Endothelial cell of hepatic sinusoid (primary cell): ENCODE measurements at regions not wholly inside any gene's neighbourhood (a gene's known extent, or its start where the extent isn't known, plus 50 kb on each side); places are given as distances from the start of the nearest gene placed in this dataset.
"Not testable (repeated sequence)": the region's sequence is repeated elsewhere in the genome, so short reads cannot be mapped to it uniquely, and the experiment has no call there.

ENCODE experiments used
- in situ Hi-C: cut with HindIII; loops from 2 replicates; pipeline ENCODE4 v1.10.0; 2017; ENCODE audit warnings: low sequenced_read_pairs

DNA sequence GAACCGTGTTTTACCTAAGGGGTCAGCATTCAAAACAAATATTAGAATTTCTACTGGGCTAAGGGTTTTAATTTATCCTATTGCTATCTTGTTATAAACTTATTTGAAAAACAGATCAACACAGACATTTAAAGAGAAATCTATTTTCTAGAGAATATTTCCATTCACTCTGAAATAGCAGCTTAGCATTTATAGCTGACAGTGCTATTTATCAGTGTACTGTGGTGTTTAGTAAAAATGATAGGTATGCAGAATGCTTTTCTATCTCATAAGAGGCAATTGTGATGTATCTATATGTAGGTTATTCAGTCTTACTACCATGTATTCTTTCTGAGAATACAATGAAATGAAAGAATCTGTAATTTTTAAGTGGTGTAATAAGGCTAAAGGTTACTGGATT lies 1077.4 kb downstream of the REEP3 start:
- in situ Hi-C loops, result no loop called here

DNA sequence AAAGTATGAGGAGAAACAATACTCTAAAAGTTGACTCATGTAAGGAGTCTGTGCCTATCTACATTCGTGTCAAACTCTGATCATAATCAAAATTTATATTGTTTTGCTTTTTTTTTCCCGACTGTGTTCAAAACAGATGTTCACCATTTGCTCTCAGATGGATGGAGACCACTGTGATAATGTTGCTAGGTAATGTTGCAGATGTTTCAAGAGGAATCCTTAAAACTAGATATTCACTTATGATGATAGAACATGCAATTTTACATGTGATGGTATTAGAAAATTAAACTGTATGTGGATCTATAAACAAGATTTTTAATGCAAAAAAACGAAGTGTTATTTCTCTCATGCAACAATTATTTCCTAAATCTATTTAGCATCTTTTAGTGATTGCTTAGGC lies 1080.1 kb downstream of the REEP3 start:
- in situ Hi-C loops, result no loop called here

DNA sequence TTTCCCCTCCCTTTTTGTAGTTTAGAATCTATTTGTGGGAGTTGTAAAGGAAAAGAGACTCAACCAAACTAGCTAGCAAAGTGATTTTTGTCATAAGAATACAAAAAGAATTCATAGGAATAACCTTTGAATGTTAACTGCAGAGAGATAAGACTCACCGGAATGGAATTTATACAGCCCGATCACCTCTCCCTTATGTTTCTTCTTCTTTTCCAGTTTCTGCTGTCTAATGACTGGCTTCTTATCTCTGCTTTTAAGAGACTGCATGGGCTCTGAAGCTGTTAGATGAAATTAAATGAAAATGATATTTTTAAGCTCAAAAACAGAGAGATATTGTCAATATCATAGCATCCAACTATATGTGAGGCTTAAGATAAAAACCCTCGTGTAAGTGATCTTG lies 1095.9 kb downstream of the REEP3 start:
- in situ Hi-C loops, result no loop called here

DNA sequence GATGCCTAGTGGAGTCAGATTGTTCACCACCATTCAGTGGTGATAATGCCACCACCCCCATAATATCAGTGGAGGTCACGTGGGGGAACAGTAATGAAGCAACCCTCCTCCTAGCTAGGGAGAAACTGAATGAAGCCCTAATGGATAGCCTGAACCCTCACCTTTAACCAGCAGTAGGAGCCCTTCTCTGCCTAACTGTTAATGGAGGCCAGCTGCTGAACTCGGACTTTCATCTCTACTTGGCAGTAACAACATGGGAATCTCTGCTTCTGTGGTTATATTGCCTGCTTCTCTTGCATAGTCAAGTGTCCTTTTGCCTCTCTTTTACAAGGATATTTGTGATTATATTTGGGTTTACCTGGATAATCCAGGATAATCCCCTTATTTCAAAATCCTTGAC lies 1097.9 kb downstream of the REEP3 start:
- in situ Hi-C loops, result no loop called here

DNA sequence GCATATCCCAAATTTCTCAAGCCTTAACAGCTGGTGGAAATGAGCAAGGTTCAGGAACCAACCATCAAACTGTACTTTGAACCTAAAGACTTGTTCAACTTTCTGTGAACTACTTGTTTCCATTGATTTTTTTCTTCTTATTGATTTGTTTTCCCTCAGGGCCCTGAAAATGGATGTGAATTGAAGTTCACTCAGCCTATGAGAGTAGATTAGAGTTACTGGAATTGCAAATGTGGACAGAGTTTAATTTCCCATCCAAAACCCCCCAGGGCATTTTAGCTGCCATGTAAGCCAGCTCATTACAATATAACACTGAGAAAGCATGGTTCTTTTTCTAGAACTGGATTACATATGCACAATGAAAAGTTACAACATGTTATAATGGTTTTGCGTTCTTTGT lies 1105.7 kb downstream of the REEP3 start:
- in situ Hi-C loops, result no loop called here

DNA sequence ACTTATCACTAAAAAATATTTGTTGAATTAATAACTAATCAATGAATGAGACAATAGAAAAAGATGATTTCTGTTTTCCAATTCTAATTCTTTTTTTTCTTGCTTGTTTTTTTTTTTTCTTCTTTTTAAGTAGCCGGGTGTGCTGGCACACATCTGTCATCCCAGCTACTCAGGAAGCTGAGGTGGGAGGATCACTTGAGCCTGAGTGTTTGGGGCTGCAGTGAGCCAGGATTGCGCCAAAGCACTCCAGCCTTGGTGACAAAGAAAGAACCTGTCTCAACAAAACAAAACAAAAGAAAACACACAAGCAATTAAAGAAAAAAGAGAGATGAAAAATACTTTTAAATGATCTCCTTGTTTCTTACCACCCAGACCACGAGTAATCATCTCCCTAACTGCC lies 1109.3 kb downstream of the REEP3 start:
- in situ Hi-C loops, result no loop called here

DNA sequence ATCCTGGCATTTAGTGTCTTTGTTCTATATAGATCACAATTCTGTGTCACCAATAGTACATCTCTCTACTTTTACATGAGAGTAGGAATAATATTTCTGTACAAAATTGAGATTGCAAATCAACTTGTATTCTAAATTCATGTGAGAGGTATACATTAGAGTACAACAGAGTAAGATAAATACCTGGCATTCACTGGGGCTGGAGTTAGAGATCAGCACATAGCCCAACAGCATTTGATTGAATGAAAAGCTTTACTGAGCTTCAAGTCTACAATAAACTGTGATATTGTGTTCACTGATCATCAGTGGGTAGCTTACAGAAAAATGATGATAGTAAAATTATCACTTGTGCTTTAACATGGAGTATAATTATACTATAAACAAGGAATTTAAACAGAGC lies 1114.7 kb downstream of the REEP3 start:
- in situ Hi-C loops, result no loop called here

DNA sequence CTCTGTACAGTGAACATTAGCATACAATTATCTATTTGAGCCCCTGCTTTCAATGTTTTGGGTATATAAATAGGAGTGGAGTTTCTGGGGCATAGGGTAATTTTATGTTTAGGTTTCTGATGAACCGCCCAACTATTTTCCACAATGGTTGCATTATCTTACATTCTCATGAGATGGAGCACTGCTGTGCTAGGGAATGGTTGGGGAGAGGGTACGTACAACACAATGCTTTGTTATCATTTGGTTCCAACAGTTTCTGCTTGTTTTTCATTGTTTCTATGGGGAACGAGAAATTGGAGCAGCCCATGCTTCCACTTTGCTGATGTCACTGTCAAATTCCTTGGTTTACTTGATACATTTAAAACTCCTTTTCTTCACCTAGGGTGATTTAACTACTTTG lies 1115.3 kb downstream of the REEP3 start:
- in situ Hi-C loops, result no loop called here

DNA sequence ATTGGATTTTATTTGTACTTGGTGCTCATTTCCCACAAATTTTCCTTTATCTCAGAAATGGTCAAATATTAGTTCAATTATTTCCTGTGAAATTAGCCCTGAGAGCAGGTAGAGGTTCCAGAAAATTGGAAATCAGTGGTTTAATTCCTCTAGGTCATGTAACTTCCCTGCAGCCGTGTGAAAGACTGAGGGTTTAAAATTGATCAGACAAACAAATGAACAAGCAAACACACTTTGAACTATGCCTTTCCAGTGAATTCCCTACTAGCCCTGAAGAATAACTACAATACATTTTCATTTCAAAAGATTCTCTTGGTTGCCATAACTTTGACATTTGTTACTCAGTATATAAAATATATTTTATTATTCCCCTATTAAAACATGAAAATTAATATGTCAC lies 1116.7 kb downstream of the REEP3 start:
- in situ Hi-C loops, result no loop called here

DNA sequence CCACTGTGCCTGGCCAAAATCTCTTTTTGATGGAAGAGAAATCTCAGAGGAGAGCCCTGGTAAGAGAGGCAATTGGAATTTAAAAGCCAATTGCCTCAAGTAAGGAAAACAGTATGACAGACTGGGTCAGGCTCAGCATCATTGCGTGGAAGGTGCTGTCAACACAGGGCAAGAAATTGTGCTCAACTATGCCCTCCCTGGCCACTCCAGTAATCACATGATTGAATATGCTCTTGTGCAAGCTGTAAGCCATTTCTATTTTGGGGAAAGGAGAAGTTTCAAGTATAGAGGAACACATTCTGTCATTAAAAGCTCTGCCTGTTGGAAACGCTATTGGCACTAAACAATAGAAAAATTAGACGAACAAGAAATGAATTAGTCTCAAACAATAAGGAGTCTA lies 1127.7 kb downstream of the REEP3 start:
- in situ Hi-C loops, result no loop called here

DNA sequence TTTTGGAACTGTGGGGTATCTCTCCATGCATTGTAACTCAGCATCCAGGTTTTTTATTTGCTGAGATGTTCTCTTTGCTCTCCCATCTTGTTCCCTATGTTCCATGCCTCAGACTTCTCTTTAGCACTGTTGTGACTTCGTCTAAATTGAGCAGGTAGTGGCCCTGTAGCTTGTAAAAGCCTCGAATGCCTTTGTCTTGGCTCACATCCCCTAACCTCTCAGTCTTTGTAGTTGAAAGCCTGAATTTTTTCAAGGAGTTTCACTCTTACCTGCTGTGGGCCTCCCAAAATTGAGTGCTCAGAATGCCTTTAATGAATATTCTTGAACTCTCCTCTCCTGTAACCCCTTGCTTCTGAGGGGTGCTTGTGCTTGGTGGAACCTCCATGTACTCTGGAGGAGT lies 1137.3 kb downstream of the REEP3 start:
- in situ Hi-C loops, result no loop called here

DNA sequence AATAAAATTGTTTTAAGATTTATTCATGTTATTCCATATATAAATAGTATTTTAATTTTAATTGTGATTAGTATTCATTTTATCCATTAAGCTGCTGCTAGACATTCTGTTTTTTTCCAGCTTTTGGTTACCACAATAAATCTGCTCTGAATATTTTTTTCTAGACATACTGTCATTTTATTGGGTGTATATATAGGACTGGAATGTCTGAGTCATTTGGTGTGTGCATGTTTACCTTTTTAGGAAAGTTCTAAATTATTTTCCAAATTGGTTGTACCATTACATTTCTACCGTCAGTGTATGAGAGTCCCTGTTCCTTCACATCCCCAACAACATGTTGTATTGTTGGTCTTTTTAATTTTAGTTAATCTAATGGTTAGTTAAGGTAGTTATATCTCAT lies 1138.1 kb downstream of the REEP3 start:
- in situ Hi-C loops, result no loop called here

DNA sequence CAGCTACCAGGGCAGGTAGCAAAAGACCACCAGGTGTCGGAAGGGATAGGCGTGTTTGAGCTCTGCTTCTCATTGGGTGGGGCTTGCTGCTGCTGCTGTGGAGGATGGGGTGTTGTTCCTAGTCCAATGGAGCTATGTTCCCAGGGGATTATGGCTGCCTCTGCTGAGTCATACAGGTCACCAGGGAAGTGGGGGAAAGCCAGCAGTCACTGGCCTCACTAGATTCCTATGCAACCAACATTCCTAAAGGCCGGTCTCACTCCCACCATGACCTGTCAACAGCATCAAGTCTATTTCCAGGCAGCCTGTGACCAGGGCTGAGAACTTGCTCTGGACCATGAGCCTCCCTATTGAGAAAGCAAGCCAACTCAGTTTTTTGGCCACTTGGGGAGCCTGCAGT lies 1160.8 kb downstream of the REEP3 start:
- in situ Hi-C loops, result no loop called here

DNA sequence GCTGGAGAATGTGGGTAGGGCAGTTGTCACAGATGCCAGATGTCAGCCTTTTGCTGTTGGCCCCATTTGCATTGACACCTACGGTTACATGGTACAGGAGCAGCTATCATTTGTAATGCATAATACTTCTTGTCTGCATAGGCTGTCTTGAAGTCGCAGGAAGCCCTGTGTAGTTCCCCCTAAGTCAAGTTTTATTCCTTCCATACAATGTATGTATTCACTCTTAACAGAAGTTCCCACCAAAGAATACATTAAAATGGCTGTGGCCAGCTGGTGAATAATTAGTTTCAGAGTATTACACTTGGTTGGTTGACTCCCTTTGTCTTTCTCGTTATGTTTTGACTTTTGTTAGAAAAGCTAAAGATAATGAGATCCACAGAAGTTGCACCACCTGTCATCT lies 1169.0 kb downstream of the REEP3 start:
- in situ Hi-C loops, result no loop called here

DNA sequence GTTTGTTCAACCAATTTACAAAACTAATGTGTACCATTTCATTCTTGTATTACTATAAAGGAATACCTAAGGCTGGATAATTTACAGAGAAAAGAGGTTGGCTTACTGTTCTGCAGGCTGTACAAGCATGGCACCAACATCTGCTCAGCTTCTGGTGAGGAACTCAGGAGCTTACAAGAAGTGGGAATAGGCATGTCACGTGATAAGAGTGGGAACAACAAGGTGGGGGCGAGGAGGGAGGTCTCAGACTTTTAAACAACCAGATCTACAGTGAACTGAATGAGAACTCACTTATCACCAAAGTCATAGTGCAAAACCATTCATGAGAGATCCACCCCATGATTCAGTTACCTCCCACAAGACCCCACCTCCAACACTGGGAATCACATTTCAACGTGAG lies 1178.0 kb downstream of the REEP3 start:
- in situ Hi-C loops, result no loop called here

DNA sequence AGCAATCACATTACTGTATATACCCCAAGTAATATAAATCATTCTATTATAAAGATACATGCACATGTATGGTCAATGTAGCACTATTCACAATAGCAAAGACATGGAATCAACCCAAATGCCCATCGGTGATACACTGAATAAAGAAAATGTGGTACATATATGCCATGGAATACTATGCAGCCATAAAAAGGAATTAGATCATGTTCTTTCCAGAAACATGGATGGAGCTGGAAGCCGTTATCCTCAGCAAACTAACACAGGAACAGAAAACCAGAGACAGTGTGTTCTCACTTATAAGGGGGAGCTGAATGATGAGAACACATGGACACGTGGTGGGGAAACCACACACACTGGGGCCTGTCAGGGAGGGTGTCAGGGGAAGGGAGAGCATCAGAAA lies 1180.9 kb downstream of the REEP3 start:
- in situ Hi-C loops, result not testable (repeated sequence)

DNA sequence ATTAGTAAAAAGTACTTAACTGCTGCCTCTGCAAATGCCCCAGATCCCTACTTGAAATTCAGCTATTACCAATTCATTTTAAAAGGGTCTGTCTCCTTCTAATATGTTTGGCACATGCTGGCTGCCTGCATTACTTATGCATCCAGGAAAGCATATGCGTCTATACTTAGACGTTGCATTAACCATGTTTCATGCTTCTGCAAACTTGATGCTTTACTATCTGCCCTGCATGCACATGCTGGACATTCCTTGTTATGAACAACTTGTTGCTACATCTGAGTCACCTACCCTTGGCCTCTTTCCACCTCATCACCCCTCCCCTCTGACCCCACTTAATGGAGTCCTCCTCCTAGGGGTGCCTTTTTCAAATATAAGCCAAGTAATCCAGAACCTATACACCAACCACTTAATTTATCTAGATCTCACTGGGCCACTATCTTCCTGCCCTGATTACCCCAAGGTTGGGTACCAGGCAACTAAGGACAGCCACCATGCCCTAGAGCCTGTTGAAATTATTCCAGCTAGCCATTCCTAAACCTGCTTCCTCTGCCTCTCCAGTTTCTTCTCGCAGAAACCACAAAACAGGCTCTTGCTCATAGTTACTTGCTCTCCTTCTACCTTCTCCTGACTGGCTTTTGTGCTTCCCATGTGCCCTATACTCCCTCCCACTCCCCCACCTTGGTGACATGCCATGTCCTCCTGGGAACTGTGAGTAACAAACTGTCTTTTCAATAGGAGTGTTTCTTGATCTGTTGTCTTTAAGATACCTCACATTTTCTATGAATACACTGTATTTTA lies 1187.9 kb downstream of the REEP3 start:
- in situ Hi-C loops, result no loop called here

DNA sequence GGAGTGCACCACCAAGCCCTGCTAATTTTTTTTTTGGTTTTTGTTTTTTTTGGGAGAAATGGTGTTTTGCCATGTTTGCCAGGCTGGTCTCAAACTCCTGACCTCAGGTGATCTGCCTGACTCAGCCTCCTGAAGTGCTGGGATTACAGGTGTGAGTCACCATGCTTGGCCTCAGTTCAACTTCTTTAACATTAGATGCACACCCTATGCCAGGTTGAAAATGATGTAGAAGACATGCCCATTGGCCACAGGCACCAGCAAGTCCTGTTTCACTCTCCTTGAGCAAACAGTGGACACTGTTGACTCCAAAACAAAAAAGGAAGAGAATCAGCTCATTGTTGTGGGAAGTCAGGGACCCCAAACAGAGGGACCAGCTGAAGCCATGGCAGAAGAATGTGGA lies 1205.3 kb downstream of the REEP3 start:
- in situ Hi-C loops, result no loop called here

DNA sequence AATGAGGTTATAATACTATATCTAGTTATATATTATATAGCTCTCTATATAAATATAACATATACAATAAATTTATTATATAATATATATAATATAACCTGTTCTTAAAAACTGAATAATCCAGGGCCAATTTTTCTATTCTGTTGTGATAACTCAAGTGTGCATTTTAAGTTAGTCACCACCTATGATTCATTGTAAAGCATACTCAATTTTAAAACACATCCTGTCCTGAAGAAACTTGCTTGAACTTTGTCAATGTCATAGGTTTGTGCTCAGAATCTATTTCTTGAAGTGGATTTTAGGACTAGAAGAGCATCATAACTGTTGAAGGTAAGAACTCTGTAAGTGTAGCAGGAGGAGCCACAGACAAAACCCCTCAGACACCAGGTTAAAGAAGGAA lies 1209.8 kb downstream of the REEP3 start:
- in situ Hi-C loops, result no loop called here

DNA sequence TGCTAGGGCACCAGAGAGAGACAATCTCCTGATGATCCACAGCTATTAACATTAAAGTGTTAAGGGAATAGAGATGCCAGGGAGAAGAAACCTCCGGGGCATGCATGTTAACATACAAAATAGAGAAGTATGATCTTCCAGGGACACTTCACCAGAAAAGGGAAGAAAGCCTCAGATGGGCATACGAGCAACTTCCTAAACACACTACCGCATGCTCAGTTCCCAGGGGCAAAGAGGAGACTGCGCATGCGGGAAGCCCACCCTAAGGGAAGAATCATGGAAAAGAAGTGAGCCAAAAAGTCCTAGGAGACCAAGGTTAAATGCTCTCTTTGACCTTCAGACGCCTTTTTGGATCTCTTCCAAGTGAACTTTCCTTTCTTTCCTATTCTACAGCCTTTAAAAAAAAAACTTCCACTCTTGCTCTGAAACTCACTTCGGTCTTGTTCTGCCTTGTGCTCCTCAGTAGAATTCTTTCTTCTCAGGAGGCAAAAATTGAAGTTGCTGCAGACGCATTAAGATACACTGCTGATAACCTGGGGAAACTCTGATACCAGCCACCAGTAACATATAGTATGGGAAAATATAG lies 1211.3 kb downstream of the REEP3 start:
- in situ Hi-C loops, result no loop called here

DNA sequence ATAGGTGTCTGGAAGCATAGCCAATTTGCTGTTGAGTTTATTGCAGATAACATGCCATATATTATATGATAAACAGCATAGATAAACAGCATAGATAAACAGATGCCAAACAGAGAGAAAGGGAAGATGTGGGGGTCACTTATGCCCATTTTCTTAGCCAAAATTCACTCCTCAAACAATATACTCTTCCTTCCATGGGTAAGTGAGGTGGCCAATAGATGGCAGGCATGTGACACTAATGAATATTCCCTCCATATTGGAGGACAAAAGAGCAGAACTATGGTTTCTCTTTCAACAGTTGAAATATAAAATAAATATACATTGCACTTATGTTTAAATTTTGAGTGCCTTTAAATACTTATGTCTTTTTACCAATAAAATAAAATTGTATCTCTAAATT lies 1212.8 kb downstream of the REEP3 start:
- in situ Hi-C loops, result no loop called here

DNA sequence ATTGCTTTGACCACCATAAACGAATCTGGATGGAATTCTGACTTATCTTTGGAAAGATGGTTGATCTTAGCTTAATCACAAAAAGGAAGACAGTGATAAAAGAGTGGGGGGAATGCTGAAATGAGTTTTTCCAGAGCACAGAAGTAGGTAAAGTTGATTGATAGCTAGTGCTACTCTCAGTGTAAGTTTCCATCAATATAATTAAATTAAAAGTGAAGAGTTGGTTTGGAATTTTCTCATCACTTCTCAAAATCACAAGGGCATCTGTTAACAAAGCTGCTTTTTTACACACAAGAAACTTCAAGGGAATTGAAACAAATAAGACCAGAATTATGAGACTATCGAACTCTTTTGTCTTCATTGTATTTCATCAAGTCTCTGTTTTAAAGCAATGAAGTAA lies 1217.3 kb downstream of the REEP3 start:
- in situ Hi-C loops, result no loop called here

DNA sequence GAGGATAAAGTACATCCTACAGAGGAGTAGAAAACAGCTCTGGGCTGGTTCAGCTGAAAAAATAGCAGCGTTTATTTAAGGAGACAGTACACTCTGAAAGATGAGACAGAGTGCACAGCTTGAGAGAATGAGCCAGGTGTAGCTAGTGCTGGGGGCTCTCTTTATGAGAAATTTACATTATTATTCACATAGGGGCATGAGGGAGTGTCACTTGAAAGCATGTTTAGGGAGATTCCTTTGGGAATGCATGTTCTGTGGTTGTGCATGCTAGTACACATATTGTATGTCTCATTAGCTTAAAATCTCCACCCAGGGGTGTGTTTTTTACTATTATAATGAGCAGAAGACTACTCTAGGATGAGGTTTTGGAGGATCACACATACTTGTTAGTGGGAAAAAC lies 1224.4 kb downstream of the REEP3 start:
- in situ Hi-C loops, result no loop called here
